IMR-90 (cell line): ENCODE measurements at regions not wholly inside any gene's neighbourhood (a gene's known extent, or its start where the extent isn't known, plus 50 kb on each side); places are given as distances from the start of the nearest gene placed in this dataset.

Experiments
- ATAC-seq: fragments of 200-7000 bp; cut with Tn5 transposase; 2 replicates; pipeline ENCODE4 v1.9.1; 2020; ENCODE audit warnings: low read depth, mild to moderate bottlenecking, moderate library complexity
- BruUV-seq: library from RNA; stranded (reverse); fragments of 400-500 nt; replicated peaks from 2 replicates; lab custom pipeline; 2021; lab: Mats Ljungman, UMichigan
- CTCF ChIA-PET: fragments of 300-600 bp; formaldehyde crosslinking; extraction: SDS; loops from one replicate; lab custom pipeline; 2021; ENCODE audit warnings: antibody characterized with exemption; lab: Yijun Ruan, JAX
- POLR2A ChIA-PET: fragments of 300-600 bp; sonication (Branson Sonifier 250); formaldehyde crosslinking; loops from one replicate; lab custom pipeline; 2022; ENCODE audit warnings: antibody characterized with exemption; ENCODE audit not compliant: unreplicated experiment; lab: Charles Lee
- DNase-seq: peaks from one replicate; pipeline ENCODE4 v3.0.0; 2013
- H2AFZ ChIP-seq: replicated peaks from 2 replicates; pipeline ENCODE3; 2013; ENCODE audit warnings: low read length, mild to moderate bottlenecking; ENCODE audit not compliant: poor library complexity
- H2AK5ac ChIP-seq: 2 replicates; pipeline ENCODE4 v1.6.1; 2013; ENCODE audit warnings: low read depth, low read length, inconsistent platforms
- H2AK9ac ChIP-seq: replicated peaks from 2 replicates; pipeline ENCODE3; 2013; ENCODE audit warnings: mild to moderate bottlenecking, low read depth, low read length, moderate library complexity; ENCODE audit not compliant: poor library complexity
- H2BK120ac ChIP-seq: 2 replicates; pipeline ENCODE4 v1.6.1; 2013; ENCODE audit warnings: low read depth, low read length, inconsistent platforms
- H2BK15ac ChIP-seq: 3 replicates; pipeline ENCODE4 v1.6.1; 2013; ENCODE audit warnings: low read depth, low read length, inconsistent platforms
- H2BK20ac ChIP-seq: 2 replicates; pipeline ENCODE4 v1.6.1; 2013; ENCODE audit warnings: low read depth, mild to moderate bottlenecking, inconsistent platforms, low read length, moderate library complexity
- H2BK5ac ChIP-seq: 2 replicates; pipeline ENCODE4 v1.6.1; 2013; ENCODE audit warnings: mild to moderate bottlenecking, low read depth, low read length, inconsistent platforms; ENCODE audit not compliant: poor library complexity, severe bottlenecking
- H3K14ac ChIP-seq: replicated peaks from 2 replicates; pipeline ENCODE4 v1.6.1; 2013; ENCODE audit warnings: low read depth, low read length, inconsistent platforms
- H3K18ac ChIP-seq: 2 replicates; pipeline ENCODE4 v1.6.1; 2013; ENCODE audit warnings: low read depth, low read length, control low read depth
- H3K23ac ChIP-seq: 2 replicates; pipeline ENCODE4 v1.6.1; 2013; ENCODE audit warnings: low read depth, low read length, inconsistent platforms
- H3K27ac ChIP-seq: 2 replicates; pipeline ENCODE4 v1.5.1; 2013; ENCODE audit warnings: mild to moderate bottlenecking, control low read depth, low read length; ENCODE audit not compliant: insufficient read depth
- H3K27me3 ChIP-seq: 2 replicates; pipeline ENCODE4 v1.6.1; 2013; ENCODE audit warnings: low read length; ENCODE audit not compliant: control insufficient read depth, insufficient read depth
- H3K36me3 ChIP-seq: 2 replicates; pipeline ENCODE4 v1.6.1; 2013; ENCODE audit warnings: low read length, mixed read lengths; ENCODE audit not compliant: control insufficient read depth, insufficient read depth
- H3K4ac ChIP-seq: 2 replicates; pipeline ENCODE4 v1.6.1; 2013; ENCODE audit warnings: low read depth, low read length, inconsistent platforms
- H3K4me1 ChIP-seq: 2 replicates; pipeline ENCODE4 v1.6.1; 2013; ENCODE audit warnings: low read length, mixed read lengths; ENCODE audit not compliant: control insufficient read depth, insufficient read depth
- H3K4me2 ChIP-seq: 2 replicates; pipeline ENCODE4 v1.6.1; 2013; ENCODE audit warnings: low read depth, mild to moderate bottlenecking, control low read depth, low read length, moderate library complexity
- H3K4me3 ChIP-seq: 2 replicates; pipeline ENCODE4 v1.5.1; 2013; ENCODE audit warnings: low read depth, mild to moderate bottlenecking, control low read depth, low read length, moderate library complexity; ENCODE audit not compliant: insufficient read depth
- H3K56ac ChIP-seq: 2 replicates; pipeline ENCODE4 v1.6.1; 2013; ENCODE audit warnings: low read length, inconsistent platforms; ENCODE audit not compliant: insufficient read depth; ENCODE audit errors: extremely low read depth
- H3K79me1 ChIP-seq, 2 experiments: 2 replicates each; pipeline ENCODE4 v1.6.1; 2013; ENCODE audit warnings: low read length in 2 of 2, inconsistent platforms in 1 of 2, low read depth in 1 of 2
- H3K9ac ChIP-seq: 2 replicates; pipeline ENCODE4 v1.6.1; 2013; ENCODE audit warnings: low read depth, low read length, control low read depth
- H3K9me1 ChIP-seq: 2 replicates; pipeline ENCODE4 v1.6.1; 2013; ENCODE audit warnings: low read length, inconsistent platforms; ENCODE audit not compliant: insufficient read depth
- H3K9me3 ChIP-seq: 2 replicates; pipeline ENCODE4 v1.6.1; 2013; ENCODE audit warnings: low read length; ENCODE audit not compliant: control insufficient read depth, insufficient read depth
- H4K20me1 ChIP-seq: 2 replicates; pipeline ENCODE4 v1.6.1; 2013; ENCODE audit warnings: low read length, inconsistent platforms; ENCODE audit not compliant: insufficient read depth
- H4K5ac ChIP-seq: 2 replicates; pipeline ENCODE4 v1.6.1; 2013; ENCODE audit warnings: mild to moderate bottlenecking, low read depth, low read length, control low read depth
- H4K8ac ChIP-seq, 2 experiments: 2 replicates each; pipeline ENCODE4 v1.6.1; 2013; ENCODE audit warnings: low read depth in 2 of 2, low read length in 2 of 2, control low read depth in 1 of 2, inconsistent platforms in 1 of 2
- H4K91ac ChIP-seq: 2 replicates; pipeline ENCODE4 v1.6.1; 2013; ENCODE audit warnings: low read depth, low read length, inconsistent platforms; ENCODE audit not compliant: insufficient read depth
- BHLHE40 ChIP-seq: fragments of 150-350 bp; IDR thresholded peaks from 2 replicates; pipeline ENCODE4 v1.6.1; 2016; ENCODE audit warnings: mild to moderate bottlenecking, low read depth, low read length
- CEBPB ChIP-seq: IDR thresholded peaks from 2 replicates; pipeline ENCODE4 v1.6.1; 2012; ENCODE audit warnings: low read depth, low read length, improper control_type of control experiment
- CHD1 ChIP-seq: IDR thresholded peaks from 2 replicates; pipeline ENCODE4 v1.6.1; 2012; ENCODE audit warnings: low read depth, low read length, improper control_type of control experiment
- CTCF ChIP-seq: conservative IDR thresholded peaks from 2 replicates; pipeline ENCODE4 v1.5.1; 2012; ENCODE audit warnings: mild to moderate bottlenecking, low read depth, low read length, improper control_type of control experiment
- ELK1 ChIP-seq: fragments of 150-350 bp; IDR thresholded peaks from 2 replicates; pipeline ENCODE4 v1.6.1; 2016; ENCODE audit warnings: low read depth, mild to moderate bottlenecking, low read length, moderate library complexity, borderline replicate concordance
- FOS ChIP-seq: fragments of 150-350 bp; IDR thresholded peaks from 2 replicates; pipeline ENCODE4 v1.6.1; 2016; ENCODE audit warnings: low read depth, low read length
- MAFK ChIP-seq: IDR thresholded peaks from 2 replicates; pipeline ENCODE4 v1.6.1; 2012; ENCODE audit warnings: low read depth, low read length, improper control_type of control experiment
- MAZ ChIP-seq: IDR thresholded peaks from 2 replicates; pipeline ENCODE4 v1.6.1; 2012; ENCODE audit warnings: low read depth, mild to moderate bottlenecking, low read length, improper control_type of control experiment, moderate library complexity, borderline replicate concordance
- MXI1 ChIP-seq: IDR thresholded peaks from 2 replicates; pipeline ENCODE4 v1.6.1; 2012; ENCODE audit warnings: low read depth, mild to moderate bottlenecking, low read length, moderate library complexity, borderline replicate concordance
- NFE2L2 ChIP-seq: fragments of 150-350 bp; IDR thresholded peaks from 2 replicates; pipeline ENCODE4 v1.6.1; 2016; ENCODE audit warnings: low read depth, mild to moderate bottlenecking, low read length
- POLR2A ChIP-seq: IDR thresholded peaks from 2 replicates; pipeline ENCODE4 v1.6.1; 2012; ENCODE audit warnings: mild to moderate bottlenecking, low read depth, low read length
- RAD21 ChIP-seq: IDR thresholded peaks from 2 replicates; pipeline ENCODE4 v1.6.1; 2012; ENCODE audit warnings: low read length, improper control_type of control experiment
- RCOR1 ChIP-seq: IDR thresholded peaks from 2 replicates; pipeline ENCODE4 v1.6.1; 2012; ENCODE audit warnings: mild to moderate bottlenecking, low read length, improper control_type of control experiment; ENCODE audit not compliant: insufficient replicate concordance
- RFX5 ChIP-seq: IDR thresholded peaks from 2 replicates; pipeline ENCODE4 v1.8.0; 2012; ENCODE audit warnings: low read depth, mild to moderate bottlenecking, low read length, moderate library complexity
- SMC3 ChIP-seq: fragments of 150-350 bp; IDR thresholded peaks from 2 replicates; pipeline ENCODE4 v1.6.1; 2016; ENCODE audit warnings: low read depth, mild to moderate bottlenecking, antibody characterized with exemption, low read length, moderate library complexity
- USF2 ChIP-seq: fragments of 150-350 bp; IDR thresholded peaks from 2 replicates; pipeline ENCODE4 v1.6.1; 2017; ENCODE audit warnings: mild to moderate bottlenecking, antibody characterized with exemption, low read length, low read depth
- WGBS, 2 experiments: methylation state at CpG; one replicate each; pipeline versions ENCODE4 v1.1.5 to v1.1.7; 2013; ENCODE audit warnings: missing lambda C conversion rate in 2 of 2; ENCODE audit not compliant: insufficient read length in 1 of 2; ENCODE audit errors: extremely low coverage in 2 of 2; 5-methylcytosine and 5-hydroxymethylcytosine counted together
- dilution Hi-C: fragments of 300-500 bp; cut with HindIII; formaldehyde crosslinking; loops from one replicate; pipeline ENCODE4 v1.14.3; 2018; ENCODE audit warnings: low sequenced_read_pairs; ENCODE audit not compliant: unreplicated experiment
- in situ Hi-C: fragments of 300-500 bp; cut with MboI; formaldehyde crosslinking; loops from 3 replicates; pipeline ENCODE4 v1.14.3; 2019; ENCODE audit warnings: low sequenced_read_pairs, inconsistent platforms, mixed read lengths
- intact Hi-C: fragments of 100-400 bp; cut with micrococcal nuclease; formaldehyde crosslinking; loops from 2 replicates; pipeline ENCODE4 v1.10.0; 2022

GRCh38 chr9:1880038-1880565 is 135.0 kb upstream of the SMARCA2 start:
- Histone ChIP-seq H2BK120ac (no peak overlapping the region), H3K4me1 (no peaks in the 10 kb centered on the region), H3K9ac (no peak overlapping the region), H2AFZ (no peak overlapping the region), H3K4me3 (no peak overlapping the region), H4K20me1 (no peaks in the 10 kb centered on the region), H3K14ac (no peak overlapping the region), H3K79me1 (no peaks in the 10 kb centered on the region), H2AK9ac (no peak overlapping the region), H2BK20ac (no peak overlapping the region), H2BK15ac (no peak overlapping the region), H4K91ac (no peak overlapping the region), H3K56ac (no peak overlapping the region), H3K36me3 (no peaks in the 10 kb centered on the region), H3K23ac (no peak overlapping the region), H3K4ac (no peak overlapping the region), H4K5ac (no peak overlapping the region), H2BK5ac (no peak overlapping the region), H3K27me3 (no peaks in the 10 kb centered on the region), H2AK5ac (no peak overlapping the region), H3K9me3 (peaks cover 4% of the 10 kb centered on the region), H4K8ac (no peak overlapping the region), H3K4me2 (no peak overlapping the region), H3K27ac (no peak overlapping the region), H3K18ac (no peak overlapping the region), H3K9me1 (no peaks in the 10 kb centered on the region)
- ChIA-PET POLR2A (no interaction called here), CTCF (interaction anchor here (0.6 kb wide), 1 partner anchor 11 kb away, joined by 3 read pairs; no protein-coding TSS in a partner anchor)
- intact Hi-C loops (no loop called here), in situ Hi-C loops (no loop called here), dilution Hi-C loops (no loop called here)
- BruUV-seq: no TSS peak
- no peak for ATAC-seq
- no peak for TF ChIP-seq FOS
- no peak for TF ChIP-seq MAZ
- no peak for TF ChIP-seq RAD21
- TF ChIP-seq BHLHE40: no peak
- no peak for TF ChIP-seq RFX5
- TF ChIP-seq POLR2A: no peak
- no peak for TF ChIP-seq CEBPB
- TF ChIP-seq MAFK: no peak
- TF ChIP-seq SMC3: no peak
- no peak for TF ChIP-seq ELK1
- no peak for TF ChIP-seq CTCF
- no peak for TF ChIP-seq RCOR1
- TF ChIP-seq MXI1: no peak
- no peak for TF ChIP-seq CHD1
- TF ChIP-seq NFE2L2: no peak
- TF ChIP-seq USF2: no peak
- 86% methylated on average over 1 of the region's 4 CpGs; no CpG with 5 or more reads in 1 of the 2 experiments for WGBS, 2 experiments
- DNase-seq: no peak
